ENCODE measurements at regions not wholly inside any gene's neighbourhood (a gene's known extent, or its start where the extent isn't known, plus 50 kb on each side); places are given as distances from the start of the nearest gene placed in this dataset.

DNA sequence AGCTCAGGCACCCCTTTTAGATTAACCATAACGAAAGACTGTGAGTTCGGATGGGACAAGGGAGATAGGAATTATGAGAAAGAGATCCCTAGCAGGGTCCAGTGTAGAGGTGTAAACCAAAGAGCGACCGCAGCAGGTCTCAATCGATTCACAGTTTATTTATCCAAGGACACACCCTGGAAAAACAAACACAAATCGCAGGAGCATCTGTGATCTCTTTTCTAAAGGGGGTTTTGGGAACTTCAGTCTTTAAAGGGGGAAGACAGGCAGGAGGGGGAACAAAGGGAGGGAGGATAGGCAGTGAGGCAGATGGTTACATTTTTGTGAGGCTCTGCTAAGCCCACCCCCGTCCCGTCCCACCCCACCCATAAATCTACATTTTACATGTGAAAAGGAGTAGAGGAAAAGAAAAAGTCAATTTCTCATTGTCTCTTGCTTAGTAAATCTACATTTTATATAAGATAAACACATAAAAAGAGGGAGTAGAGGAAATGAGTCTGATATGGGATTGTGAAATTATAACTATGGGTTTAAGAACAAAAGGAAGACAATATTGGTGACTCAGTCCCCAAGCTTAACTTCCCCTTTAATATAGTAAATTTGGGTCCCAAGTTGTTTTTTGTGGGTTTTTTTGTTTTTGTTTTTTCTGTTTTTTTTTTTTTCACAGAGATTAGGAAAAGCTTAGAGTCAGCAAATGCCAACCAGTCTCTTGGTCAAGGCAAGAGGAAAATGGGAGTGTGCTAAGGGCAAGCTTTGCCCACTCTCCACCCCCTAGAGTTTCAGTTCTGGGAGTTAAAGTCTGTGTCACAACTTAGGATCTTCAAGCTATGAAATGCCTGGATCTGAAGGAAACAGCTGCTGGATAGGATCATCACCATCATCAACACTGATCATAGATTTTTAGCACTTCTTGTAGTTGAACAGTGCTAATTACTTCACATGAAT is 160.9 kb upstream of the CDH5 start:
- H3K4me3 ChIP-seq (ENCODE audit: control insufficient read depth, low read depth, low read length) = no peak overlapping the region
- no peak for TF ChIP-seq CTCF (IDR thresholded peaks at IDR 0.05; ENCODE audit: control insufficient read depth, insufficient read depth, low read depth, low read length, missing control alignments)
- DNase-seq (ENCODE audit: low read depth) = peak; percentile 16

DNA sequence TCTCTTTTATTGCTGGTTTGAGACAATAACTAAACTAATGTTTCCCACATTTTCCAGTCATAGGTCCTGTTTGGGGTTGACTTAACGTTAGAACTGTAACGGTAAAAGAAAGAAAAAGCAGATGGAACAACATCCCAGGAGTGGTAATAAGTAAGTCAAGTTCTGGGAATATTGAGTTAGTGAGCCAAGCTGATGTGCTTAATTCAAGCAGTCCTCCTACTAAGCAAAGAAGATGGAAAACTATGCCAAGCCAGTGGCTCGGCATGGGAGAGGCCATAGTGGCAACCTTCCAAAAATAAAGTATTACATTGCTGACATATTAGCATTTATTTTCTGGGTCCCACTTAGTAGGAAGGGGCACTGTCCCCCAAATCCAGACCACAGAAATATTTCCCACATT is 161.7 kb upstream of the CDH5 start:
- H3K4me3 ChIP-seq (ENCODE audit: control insufficient read depth, low read depth, low read length) = no peak overlapping the region
- TF ChIP-seq CTCF (IDR thresholded peaks at IDR 0.05; ENCODE audit: control insufficient read depth, insufficient read depth, low read depth, low read length, missing control alignments) = no peak
- peak; percentile 77 for DNase-seq (ENCODE audit: low read depth)

GRCh38 chr16:66203476-66203875 is 163.0 kb upstream of the CDH5 start:
- DNase-seq (ENCODE audit: low read depth) = no peak
- TF ChIP-seq CTCF (IDR thresholded peaks at IDR 0.05; ENCODE audit: control insufficient read depth, insufficient read depth, low read depth, low read length, missing control alignments) = no peak
- H3K4me3 ChIP-seq (ENCODE audit: control insufficient read depth, low read depth, low read length) = no peak overlapping the region

DNA sequence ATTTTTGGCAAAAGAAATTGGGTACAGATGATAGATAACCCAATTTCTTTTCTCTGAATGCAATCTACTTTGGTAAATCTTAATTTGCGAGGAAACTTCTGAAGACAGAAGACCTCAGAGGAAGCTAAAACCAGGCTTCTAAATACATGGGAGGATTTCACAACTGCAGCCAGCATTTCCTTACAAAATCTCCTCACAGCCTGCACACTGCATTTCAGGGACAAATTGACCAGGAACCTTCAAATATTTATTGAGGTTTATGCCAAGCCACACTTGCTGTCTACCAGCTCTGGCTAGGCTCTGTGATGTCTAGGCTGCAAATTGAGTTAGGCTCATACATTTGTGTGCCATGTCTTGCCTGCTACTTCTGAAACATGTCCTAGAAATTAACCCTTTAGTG is 167.3 kb upstream of the CDH5 start:
- no peak for TF ChIP-seq CTCF (IDR thresholded peaks at IDR 0.05; ENCODE audit: control insufficient read depth, insufficient read depth, low read depth, low read length, missing control alignments)
- H3K4me3 ChIP-seq (ENCODE audit: control insufficient read depth, low read depth, low read length) = no peak overlapping the region
- DNase-seq (ENCODE audit: low read depth) = peak; percentile 16

DNA sequence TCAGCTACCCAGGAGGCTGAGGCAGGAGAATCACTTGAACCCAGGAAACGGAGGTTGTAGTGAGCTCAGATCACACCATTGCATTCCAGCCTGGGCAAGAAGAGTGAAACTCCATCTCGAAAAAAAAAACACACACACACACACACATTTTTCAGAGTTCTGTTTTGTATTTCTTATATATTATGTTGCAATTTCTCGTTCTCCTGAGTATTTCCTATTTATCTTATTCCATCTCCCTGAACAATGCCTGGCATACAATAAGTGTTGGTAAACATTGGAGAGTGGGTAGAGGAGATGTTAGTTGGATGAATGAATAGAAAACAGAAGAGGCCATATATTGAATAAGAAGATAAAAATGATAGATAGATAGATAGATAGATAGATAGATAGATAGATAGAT is 167.8 kb upstream of the CDH5 start:
- no peak overlapping the region for H3K4me3 ChIP-seq (ENCODE audit: control insufficient read depth, low read depth, low read length)
- TF ChIP-seq CTCF (IDR thresholded peaks at IDR 0.05; ENCODE audit: control insufficient read depth, insufficient read depth, low read depth, low read length, missing control alignments) = no peak

GRCh38 chr16:66197668-66198278 is 168.7 kb upstream of the CDH5 start:
- H3K4me3 ChIP-seq (ENCODE audit: control insufficient read depth, low read depth, low read length) = no peak overlapping the region
- no peak for TF ChIP-seq CTCF (IDR thresholded peaks at IDR 0.05; ENCODE audit: control insufficient read depth, insufficient read depth, low read depth, low read length, missing control alignments)
- no peak for DNase-seq (ENCODE audit: low read depth)

More for the DNA sequence above, 167.8 kb upstream of the CDH5 start:
- DNase-seq (ENCODE audit: low read depth) = no peak

Data from AG09309 (cell line).